ENCODE measurements at regions not wholly inside any gene's neighbourhood (a gene's known extent, or its start where the extent isn't known, plus 50 kb on each side); places are given as distances from the start of the nearest gene placed in this dataset.

GRCh38 chr4:30835044-30835443 lies 114.9 kb downstream of the PCDH7 start:
- Histone ChIP-seq H3K27ac (no peak overlapping the region), H3K27me3 (no peaks in the 10 kb centered on the region), H3K4me1 (no peaks in the 10 kb centered on the region), H3K36me3 (ENCODE audit: low read depth, missing control alignments) (no peaks in the 10 kb centered on the region), H3K9me3 (no peaks in the 10 kb centered on the region), H3K4me3 (no peak overlapping the region)
- TF ChIP-seq POLR2A (IDR thresholded peaks at IDR 0.05) (no peak), CTCF (IDR thresholded peaks at IDR 0.05) (no peak)
- WGBS, 2 donors, result 91 to 93% methylated on average over 11 of the region's 11 CpGs
- intact Hi-C loops (cut with DNase I; ENCODE audit: low total_unique reads), result no loop called here
- no peak for DNase-seq

- Histone ChIP-seq H3K27me3 (no peaks in the 10 kb centered on the region), H3K36me3 (ENCODE audit: low read depth, missing control alignments) (no peaks in the 10 kb centered on the region), H3K4me1 (no peaks in the 10 kb centered on the region), H3K9me3 (no peaks in the 10 kb centered on the region), H3K27ac (no peak overlapping the region), H3K4me3 (no peak overlapping the region)
- no peak for TF ChIP-seq CTCF (IDR thresholded peaks at IDR 0.05)
- no peak for TF ChIP-seq POLR2A (IDR thresholded peaks at IDR 0.05)
- 45 to 52% methylated on average over 1 of the region's 1 CpG for WGBS, 2 donors
- no peak for DNase-seq
- intact Hi-C loops (cut with DNase I; ENCODE audit: low total_unique reads), result no loop called here
These were observed 116.1 kb downstream of the PCDH7 start for GRCh38 chr4:30836231-30836630.

GRCh38 chr4:30837131-30837539 lies 117.0 kb downstream of the PCDH7 start:
- no peaks in the 10 kb centered on the region for H3K36me3 ChIP-seq (ENCODE audit: low read depth, missing control alignments)
- DNase-seq, result no peak
- intact Hi-C loops (cut with DNase I; ENCODE audit: low total_unique reads), result no loop called here
- H3K27ac ChIP-seq, result no peak overlapping the region
- H3K27me3 ChIP-seq, result no peaks in the 10 kb centered on the region
- H3K4me3 ChIP-seq, result no peak overlapping the region
- no peaks in the 10 kb centered on the region for H3K4me1 ChIP-seq
- TF ChIP-seq POLR2A (IDR thresholded peaks at IDR 0.05) (no peak), CTCF (IDR thresholded peaks at IDR 0.05) (no peak)
- 56 to 62% methylated on average over 2 of the region's 2 CpGs for WGBS, 2 donors
- no peaks in the 10 kb centered on the region for H3K9me3 ChIP-seq

- 76 to 86% methylated on average over 2 of the region's 2 CpGs for WGBS, 2 donors
- H3K4me1 ChIP-seq, result no peaks in the 10 kb centered on the region
- no peak overlapping the region for H3K27ac ChIP-seq
- intact Hi-C loops (cut with DNase I; ENCODE audit: low total_unique reads), result no loop called here
- TF ChIP-seq POLR2A (IDR thresholded peaks at IDR 0.05), result no peak
- H3K9me3 ChIP-seq, result no peaks in the 10 kb centered on the region
- H3K4me3 ChIP-seq, result no peak overlapping the region
- no peaks in the 10 kb centered on the region for H3K36me3 ChIP-seq (ENCODE audit: low read depth, missing control alignments)
- no peaks in the 10 kb centered on the region for H3K27me3 ChIP-seq
- no peak for DNase-seq
These were observed 117.7 kb downstream of the PCDH7 start for GRCh38 chr4:30837861-30838260.

GRCh38 chr4:30838331-30838730 lies 118.2 kb downstream of the PCDH7 start:
- no peak overlapping the region for H3K27ac ChIP-seq
- no peak for DNase-seq
- H3K4me1 ChIP-seq, result no peaks in the 10 kb centered on the region
- TF ChIP-seq POLR2A (IDR thresholded peaks at IDR 0.05) (no peak), CTCF (IDR thresholded peaks at IDR 0.05) (no peak)
- H3K27me3 ChIP-seq, result no peaks in the 10 kb centered on the region
- WGBS, 2 donors, result 67 to 71% methylated on average over 3 of the region's 3 CpGs
- H3K36me3 ChIP-seq (ENCODE audit: low read depth, missing control alignments), result no peaks in the 10 kb centered on the region
- intact Hi-C loops (cut with DNase I; ENCODE audit: low total_unique reads), result no loop called here
- H3K4me3 ChIP-seq, result no peak overlapping the region
- no peaks in the 10 kb centered on the region for H3K9me3 ChIP-seq
